CD4-positive, CD25-positive, alpha-beta regulatory T cell (primary cell): ENCODE measurements at regions not wholly inside any gene's neighbourhood (a gene's known extent, or its start where the extent isn't known, plus 50 kb on each side); places are given as distances from the start of the nearest gene placed in this dataset.

Experiments
- ATAC-seq, 2 donors: fragments of 150-1000 bp; cut with Tn5 transposase; one replicate each; pipeline ENCODE4 v1.10.0; 2021; ENCODE audit warnings: low read depth in 2 of 2, moderate number of reproducible peaks in 2 of 2, moderate library complexity in 1 of 2
- DNase-seq, 3 donors: peaks; one replicate each; pipeline versions ENCODE4 v3.0.0 to v3.0.0-alpha.2; 2012 to 2022; ENCODE audit warnings: mixed read lengths in 1 of 3
- H3K27ac ChIP-seq: one replicate; pipeline ENCODE4 v1.7.0; 2013; ENCODE audit warnings: mild to moderate bottlenecking, low read length; ENCODE audit not compliant: insufficient read depth, poor library complexity, severe bottlenecking
- H3K27me3 ChIP-seq: one replicate; pipeline ENCODE4 v1.7.0; 2013; ENCODE audit warnings: low read length; ENCODE audit not compliant: control insufficient read depth, insufficient read depth
- H3K36me3 ChIP-seq: one replicate; pipeline ENCODE4 v1.7.0; 2013; ENCODE audit warnings: mild to moderate bottlenecking, low read length, moderate library complexity; ENCODE audit not compliant: control insufficient read depth, insufficient read depth
- H3K4me1 ChIP-seq: 2 replicates; pipeline ENCODE4 v1.7.0; 2013; ENCODE audit warnings: mild to moderate bottlenecking, low read length; ENCODE audit not compliant: insufficient read depth, control insufficient read depth, poor library complexity, severe bottlenecking
- H3K4me3 ChIP-seq: one replicate; pipeline ENCODE4 v1.7.0; 2013; ENCODE audit warnings: low read depth, mild to moderate bottlenecking, low read length, moderate library complexity
- H3K9me3 ChIP-seq, 2 experiments: 1 replicate in 1 of 2; 2 replicates in 1 of 2; pipeline ENCODE4 v1.7.0; 2013; ENCODE audit warnings: low read length in 2 of 2, mild to moderate bottlenecking in 1 of 2, moderate library complexity in 1 of 2; ENCODE audit not compliant: control insufficient read depth in 2 of 2
- H3K27ac Mint-ChIP-seq, 3 donors: one replicate each; pipeline ENCODE4 v1.8.0; 2020 to 2022; ENCODE audit warnings: mild to moderate bottlenecking in 3 of 3, mixed read lengths in 3 of 3, moderate library complexity in 2 of 3
- H3K27me3 Mint-ChIP-seq: one replicate; pipeline ENCODE4 v1.8.0; 2022; ENCODE audit warnings: mild to moderate bottlenecking, mixed read lengths
- H3K36me3 Mint-ChIP-seq: one replicate; pipeline ENCODE4 v1.8.0; 2020; ENCODE audit warnings: mixed read lengths
- H3K4me1 Mint-ChIP-seq, 4 donors: one replicate each; pipeline ENCODE4 v1.8.0; 2020 to 2022; ENCODE audit warnings: mixed read lengths in 4 of 4, mild to moderate bottlenecking in 1 of 4
- H3K4me3 Mint-ChIP-seq, 4 donors: one replicate each; pipeline ENCODE4 v1.8.0; 2020 to 2022; ENCODE audit warnings: mild to moderate bottlenecking in 4 of 4, mixed read lengths in 4 of 4, moderate library complexity in 3 of 4
- H3K9me3 Mint-ChIP-seq, 7 donors: one replicate each; pipeline ENCODE4 v1.8.0; 2020 to 2022; ENCODE audit warnings: mixed read lengths in 7 of 7, mild to moderate bottlenecking in 3 of 7, moderate library complexity in 2 of 7

GRCh38 chr16:79415983-79416640, 184.4 kb downstream of the MAF start:
- peak in 2 of 3 donors; percentile 28 to 37 for DNase-seq
- no peaks in the 10 kb centered on the region for H3K36me3 ChIP-seq
- H3K4me3 ChIP-seq, result peak overlapping the region; percentile 41
- H3K9me3 ChIP-seq, result no peaks in the 10 kb centered on the region
- Mint-ChIP-seq H3K27ac (peak overlapping the region; percentile 45 to 79 (median 72)), H3K36me3 (no peaks in the 10 kb centered on the region), H3K27me3 (no peaks in the 10 kb centered on the region), H3K4me1 (peaks cover 18 to 52% (median 28%) of the 10 kb centered on the region in 4 donors), H3K9me3 (peaks cover 0 to 1% (median 0%) of the 10 kb centered on the region in 7 donors), H3K4me3 (peak overlapping the region; percentile 63 to 91 (median 72))
- peak overlapping the region; percentile 49 for H3K27ac ChIP-seq
- peaks cover 31% of the 10 kb centered on the region for H3K4me1 ChIP-seq
- H3K27me3 ChIP-seq, result no peaks in the 10 kb centered on the region
- ATAC-seq, result peak; percentile 62 to 70

- H3K27ac ChIP-seq, result no peak overlapping the region
- ATAC-seq, result no peak
- no peaks in the 10 kb centered on the region for H3K36me3 ChIP-seq
- no peaks in the 10 kb centered on the region for H3K27me3 ChIP-seq
- Mint-ChIP-seq H3K27me3 (no peaks in the 10 kb centered on the region), H3K4me3 (peak overlapping the region in 1 of 4 donors; percentile 21), H3K36me3 (no peaks in the 10 kb centered on the region), H3K27ac (no peak overlapping the region), H3K9me3 (no peaks in the 10 kb centered on the region), H3K4me1 (peaks cover 18 to 45% (median 26%) of the 10 kb centered on the region in 4 donors)
- no peaks in the 10 kb centered on the region for H3K9me3 ChIP-seq
- H3K4me3 ChIP-seq, result no peak overlapping the region
- no peak for DNase-seq
- H3K4me1 ChIP-seq, result peaks cover 31% of the 10 kb centered on the region
These were observed 187.7 kb downstream of the MAF start for GRCh38 chr16:79412783-79413225.

GRCh38 chr16:79411805-79412204, 188.7 kb downstream of the MAF start:
- H3K4me1 ChIP-seq, result peaks cover 24% of the 10 kb centered on the region
- no peaks in the 10 kb centered on the region for H3K36me3 ChIP-seq
- Mint-ChIP-seq H3K36me3 (no peaks in the 10 kb centered on the region), H3K27me3 (no peaks in the 10 kb centered on the region), H3K9me3 (no peaks in the 10 kb centered on the region), H3K27ac (peak overlapping the region in 1 of 3 donors; percentile 45), H3K4me3 (peak overlapping the region in 1 of 4 donors; percentile 1), H3K4me1 (peaks cover 16 to 35% (median 22%) of the 10 kb centered on the region in 4 donors)
- H3K27me3 ChIP-seq, result no peaks in the 10 kb centered on the region
- no peak for ATAC-seq
- no peak for DNase-seq
- no peak overlapping the region for H3K27ac ChIP-seq
- H3K9me3 ChIP-seq, result no peaks in the 10 kb centered on the region
- H3K4me3 ChIP-seq, result no peak overlapping the region

GRCh38 chr16:79411357-79411756, 189.2 kb downstream of the MAF start:
- H3K4me3 Mint-ChIP-seq, result no peak overlapping the region
- H3K27me3 ChIP-seq, result no peaks in the 10 kb centered on the region
- no peaks in the 10 kb centered on the region for H3K9me3 Mint-ChIP-seq
- H3K36me3 Mint-ChIP-seq, result no peaks in the 10 kb centered on the region
- H3K27ac Mint-ChIP-seq, result peak overlapping the region in 1 of 3 donors; percentile 45
- no peak overlapping the region for H3K4me3 ChIP-seq
- H3K27ac ChIP-seq, result no peak overlapping the region
- peaks cover 11 to 31% (median 17%) of the 10 kb centered on the region in 4 donors for H3K4me1 Mint-ChIP-seq
- no peaks in the 10 kb centered on the region for H3K36me3 ChIP-seq
- DNase-seq, result no peak
- ATAC-seq, result no peak
- H3K4me1 ChIP-seq, result peaks cover 19% of the 10 kb centered on the region
- H3K27me3 Mint-ChIP-seq, result no peaks in the 10 kb centered on the region
- no peaks in the 10 kb centered on the region for H3K9me3 ChIP-seq

GRCh38 chr16:79409978-79410377, 190.6 kb downstream of the MAF start:
- ATAC-seq (no peak), DNase-seq (no peak)
- Mint-ChIP-seq H3K4me3 (no peak overlapping the region), H3K27ac (no peak overlapping the region), H3K9me3 (no peaks in the 10 kb centered on the region), H3K4me1 (peaks cover 4 to 18% (median 8%) of the 10 kb centered on the region in 4 donors), H3K27me3 (no peaks in the 10 kb centered on the region), H3K36me3 (no peaks in the 10 kb centered on the region)
- H3K27ac ChIP-seq, result no peak overlapping the region
- no peaks in the 10 kb centered on the region for H3K27me3 ChIP-seq
- no peaks in the 10 kb centered on the region for H3K36me3 ChIP-seq
- no peaks in the 10 kb centered on the region for H3K9me3 ChIP-seq
- H3K4me1 ChIP-seq, result peaks cover 7% of the 10 kb centered on the region
- H3K4me3 ChIP-seq, result no peak overlapping the region

- Mint-ChIP-seq H3K4me1 (peaks cover 4 to 11% (median 6%) of the 10 kb centered on the region in 4 donors), H3K27ac (no peak overlapping the region), H3K9me3 (peaks cover 0 to 3% (median 0%) of the 10 kb centered on the region in 7 donors), H3K27me3 (no peaks in the 10 kb centered on the region), H3K4me3 (no peak overlapping the region), H3K36me3 (no peaks in the 10 kb centered on the region)
- DNase-seq, result no peak
- Histone ChIP-seq H3K4me1 (peaks cover 7% of the 10 kb centered on the region), H3K36me3 (no peaks in the 10 kb centered on the region), H3K27ac (no peak overlapping the region), H3K27me3 (no peaks in the 10 kb centered on the region), H3K4me3 (no peak overlapping the region), H3K9me3 (no peaks in the 10 kb centered on the region)
- ATAC-seq, result no peak
These were observed 192.2 kb downstream of the MAF start for GRCh38 chr16:79408355-79408754.

GRCh38 chr16:79407461-79408135, 192.9 kb downstream of the MAF start:
- DNase-seq (no peak), ATAC-seq (no peak)
- Mint-ChIP-seq H3K27ac (no peak overlapping the region), H3K4me1 (peaks cover 2 to 8% (median 4%) of the 10 kb centered on the region in 4 donors), H3K27me3 (no peaks in the 10 kb centered on the region), H3K36me3 (no peaks in the 10 kb centered on the region), H3K9me3 (peaks cover 0 to 3% (median 0%) of the 10 kb centered on the region in 7 donors), H3K4me3 (no peak overlapping the region)
- no peak overlapping the region for H3K27ac ChIP-seq
- H3K27me3 ChIP-seq, result no peaks in the 10 kb centered on the region
- no peak overlapping the region for H3K4me3 ChIP-seq
- H3K4me1 ChIP-seq, result peaks cover 3% of the 10 kb centered on the region
- no peaks in the 10 kb centered on the region for H3K9me3 ChIP-seq
- H3K36me3 ChIP-seq, result no peaks in the 10 kb centered on the region
